BLaER1 (cell line): ENCODE measurements at regions not wholly inside any gene's neighbourhood (a gene's known extent, or its start where the extent isn't known, plus 50 kb on each side); places are given as distances from the start of the nearest gene placed in this dataset.

Experiments
- H3K27ac ChIP-seq: shearing (Covaris generic); formaldehyde crosslinking; 2 replicates; pipeline ENCODE4 v1.8.1; 2022
- H3K27me3 ChIP-seq: shearing (Covaris generic); formaldehyde crosslinking; 2 replicates; pipeline ENCODE4 v1.8.1; 2022
- H3K36me3 ChIP-seq: shearing (Covaris generic); formaldehyde crosslinking; 2 replicates; pipeline ENCODE4 v1.8.1; 2022
- H3K4me1 ChIP-seq: shearing (Covaris generic); formaldehyde crosslinking; 2 replicates; pipeline ENCODE4 v1.8.1; 2022
- H3K4me2 ChIP-seq: shearing (Covaris generic); formaldehyde crosslinking; 2 replicates; pipeline ENCODE4 v1.8.1; 2022
- H3K4me3 ChIP-seq: shearing (Covaris generic); formaldehyde crosslinking; 2 replicates; pipeline ENCODE4 v1.8.1; 2022
- H3K9ac ChIP-seq: shearing (Covaris generic); formaldehyde crosslinking; 2 replicates; pipeline ENCODE4 v1.8.1; 2022
- H3K9me3 ChIP-seq: shearing (Covaris generic); formaldehyde crosslinking; 2 replicates; pipeline ENCODE4 v1.8.1; 2022
- H4K20me1 ChIP-seq: shearing (Covaris generic); formaldehyde crosslinking; 2 replicates; pipeline ENCODE4 v1.8.1; 2022
- Cebpa-rat ChIP-seq: shearing (Covaris generic); IDR thresholded peaks from 2 replicates; pipeline ENCODE4 v1.8.1; 2022

DNA sequence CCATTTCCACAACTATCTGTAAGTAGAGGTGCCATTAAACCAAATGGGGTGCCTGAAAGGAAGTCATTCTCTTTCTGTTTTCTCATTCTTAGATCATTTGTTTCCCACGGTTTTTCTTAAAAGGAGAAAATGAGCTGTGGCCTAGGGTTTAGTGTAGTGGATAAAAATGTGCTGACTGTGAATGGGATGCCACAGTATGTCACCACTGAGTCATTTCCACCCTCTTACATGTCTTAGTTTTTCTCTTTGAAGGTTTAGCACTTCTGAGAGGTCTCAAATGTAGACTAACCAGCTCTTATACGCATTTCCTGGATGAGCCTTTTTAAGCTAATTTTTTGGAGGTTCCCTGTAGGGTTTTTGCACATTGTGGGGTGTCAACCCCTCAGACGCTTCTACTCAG is 244.5 kb upstream of the SPANXN1 start:
- no peak overlapping the region for H3K27ac ChIP-seq
- H3K4me1 ChIP-seq: no peaks in the 10 kb centered on the region
- no peaks in the 10 kb centered on the region for H3K36me3 ChIP-seq
- H3K9ac ChIP-seq: no peak overlapping the region
- H4K20me1 ChIP-seq: no peaks in the 10 kb centered on the region
- H3K4me3 ChIP-seq: no peak overlapping the region
- TF ChIP-seq Cebpa-rat: no peak
- H3K27me3 ChIP-seq: peaks cover 79% of the 10 kb centered on the region
- H3K4me2 ChIP-seq: no peak overlapping the region
- H3K9me3 ChIP-seq: no peaks in the 10 kb centered on the region

DNA sequence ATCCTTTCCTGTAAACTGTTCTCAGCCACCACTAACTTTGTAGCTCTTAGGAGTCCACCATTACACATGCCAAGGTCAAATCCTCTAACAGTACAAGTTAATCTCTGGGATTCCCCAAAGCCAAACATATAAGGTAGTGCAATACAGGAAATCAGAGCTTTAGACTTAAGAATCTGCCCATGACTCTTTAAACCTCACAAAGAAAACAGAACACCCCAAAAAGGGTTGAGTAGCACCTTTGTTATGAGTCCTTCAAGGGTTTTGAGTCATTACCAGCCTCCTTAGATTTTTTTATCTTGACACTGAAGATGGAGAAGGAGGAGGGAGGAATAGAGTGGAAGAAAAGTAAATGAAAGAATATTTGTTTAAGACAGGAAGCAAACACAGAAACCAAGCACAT is 243.9 kb upstream of the SPANXN1 start:
- Histone ChIP-seq H3K27ac (no peak overlapping the region), H4K20me1 (no peaks in the 10 kb centered on the region), H3K4me1 (no peaks in the 10 kb centered on the region), H3K27me3 (peaks cover 80% of the 10 kb centered on the region), H3K36me3 (no peaks in the 10 kb centered on the region), H3K4me2 (no peak overlapping the region), H3K9ac (no peak overlapping the region), H3K9me3 (no peaks in the 10 kb centered on the region), H3K4me3 (no peak overlapping the region)
- TF ChIP-seq Cebpa-rat: no peak

DNA sequence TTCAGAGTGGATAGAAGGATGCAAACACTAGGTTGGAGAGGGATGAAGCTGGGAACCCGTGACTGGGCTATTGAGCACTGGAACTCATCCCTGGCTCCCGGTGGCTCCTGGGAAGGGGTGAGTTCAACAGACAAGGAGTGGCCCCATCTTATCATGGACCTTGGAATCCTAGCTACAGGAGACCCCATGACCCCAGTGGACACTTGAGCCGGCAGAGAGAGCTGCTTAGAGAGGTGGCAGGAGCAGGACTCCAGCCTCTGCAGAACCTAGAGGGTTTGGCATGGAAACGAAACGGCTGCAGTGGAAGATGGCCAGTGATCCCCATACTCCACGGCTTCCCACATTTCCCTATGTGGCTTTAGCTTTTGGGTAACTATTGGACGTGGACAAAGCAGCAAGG is 205.8 kb upstream of the SPANXN1 start:
- no peaks in the 10 kb centered on the region for H4K20me1 ChIP-seq
- peaks cover 12% of the 10 kb centered on the region; the same call in 1 of the 2 replicates for H3K9me3 ChIP-seq
- no peak overlapping the region for H3K4me2 ChIP-seq
- peaks cover 49% of the 10 kb centered on the region for H3K27me3 ChIP-seq
- H3K4me1 ChIP-seq: no peaks in the 10 kb centered on the region
- H3K36me3 ChIP-seq: no peaks in the 10 kb centered on the region
- H3K9ac ChIP-seq: no peak overlapping the region
- H3K27ac ChIP-seq: no peak overlapping the region
- TF ChIP-seq Cebpa-rat: no peak
- no peak overlapping the region for H3K4me3 ChIP-seq

DNA sequence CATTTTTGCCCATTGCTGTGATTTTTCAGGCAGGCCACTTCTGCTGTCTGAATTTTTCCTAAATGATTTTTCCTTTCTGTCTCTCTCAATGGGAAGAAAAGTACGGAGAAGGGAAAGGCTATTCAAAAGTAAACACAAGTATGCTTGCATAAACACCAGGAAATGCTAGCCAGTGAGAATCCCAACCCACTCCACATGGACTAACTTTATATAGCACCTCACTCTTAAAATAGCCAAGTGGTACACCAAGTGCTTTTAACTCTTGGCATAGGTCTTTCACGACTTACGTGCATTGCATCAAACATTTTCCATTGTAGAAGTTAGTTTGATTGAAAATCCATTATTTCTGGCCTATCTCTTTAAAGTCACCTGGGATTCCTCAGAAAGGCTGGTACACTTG is 178.9 kb upstream of the SPANXN1 start:
- H3K4me2 ChIP-seq: no peak overlapping the region
- H3K4me1 ChIP-seq: no peaks in the 10 kb centered on the region
- no peaks in the 10 kb centered on the region for H3K36me3 ChIP-seq
- no peaks in the 10 kb centered on the region; the same call in 1 of the 2 replicates for H4K20me1 ChIP-seq
- H3K9ac ChIP-seq: no peak overlapping the region
- no peak overlapping the region for H3K4me3 ChIP-seq
- no peak overlapping the region for H3K27ac ChIP-seq
- peaks cover 51% of the 10 kb centered on the region for H3K27me3 ChIP-seq
- no peaks in the 10 kb centered on the region for H3K9me3 ChIP-seq
- no peak for TF ChIP-seq Cebpa-rat

DNA sequence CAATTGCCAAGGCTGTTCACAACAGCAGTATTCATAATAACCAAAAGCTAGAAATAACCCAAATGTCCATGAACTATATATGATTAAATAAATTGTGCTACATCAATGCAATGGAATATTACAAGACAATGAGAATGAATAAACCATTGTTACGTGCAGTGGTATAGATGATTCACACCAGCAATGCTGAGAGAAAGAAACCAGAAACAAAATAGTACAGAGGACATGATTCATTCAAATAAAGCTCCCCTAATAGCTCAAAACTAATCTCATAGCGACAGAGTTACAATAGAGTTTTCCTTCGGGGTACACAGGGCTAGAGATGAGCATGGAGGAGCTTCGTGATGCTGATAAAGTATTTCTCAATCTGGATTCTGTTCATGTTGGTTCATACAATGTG is 148.1 kb upstream of the SPANXN1 start:
- no peak overlapping the region for H3K4me2 ChIP-seq
- no peak overlapping the region for H3K4me3 ChIP-seq
- H3K9ac ChIP-seq: no peak overlapping the region
- no peak overlapping the region for H3K27ac ChIP-seq
- no peaks in the 10 kb centered on the region for H4K20me1 ChIP-seq
- no peaks in the 10 kb centered on the region for H3K9me3 ChIP-seq
- TF ChIP-seq Cebpa-rat: no peak
- H3K36me3 ChIP-seq: no peaks in the 10 kb centered on the region
- peaks cover 67% of the 10 kb centered on the region for H3K27me3 ChIP-seq
- no peaks in the 10 kb centered on the region for H3K4me1 ChIP-seq
